SHP77 treated with DMSO at 0.1 percent for 48 hours (cell line): ENCODE measurements at regions not wholly inside any gene's neighbourhood (a gene's known extent, or its start where the extent isn't known, plus 50 kb on each side); places are given as distances from the start of the nearest gene placed in this dataset.

Experiments used
- DNase-seq: peaks from one replicate; lab custom pipeline; 2025; lab: John Stamatoyannopoulos, UW

DNA sequence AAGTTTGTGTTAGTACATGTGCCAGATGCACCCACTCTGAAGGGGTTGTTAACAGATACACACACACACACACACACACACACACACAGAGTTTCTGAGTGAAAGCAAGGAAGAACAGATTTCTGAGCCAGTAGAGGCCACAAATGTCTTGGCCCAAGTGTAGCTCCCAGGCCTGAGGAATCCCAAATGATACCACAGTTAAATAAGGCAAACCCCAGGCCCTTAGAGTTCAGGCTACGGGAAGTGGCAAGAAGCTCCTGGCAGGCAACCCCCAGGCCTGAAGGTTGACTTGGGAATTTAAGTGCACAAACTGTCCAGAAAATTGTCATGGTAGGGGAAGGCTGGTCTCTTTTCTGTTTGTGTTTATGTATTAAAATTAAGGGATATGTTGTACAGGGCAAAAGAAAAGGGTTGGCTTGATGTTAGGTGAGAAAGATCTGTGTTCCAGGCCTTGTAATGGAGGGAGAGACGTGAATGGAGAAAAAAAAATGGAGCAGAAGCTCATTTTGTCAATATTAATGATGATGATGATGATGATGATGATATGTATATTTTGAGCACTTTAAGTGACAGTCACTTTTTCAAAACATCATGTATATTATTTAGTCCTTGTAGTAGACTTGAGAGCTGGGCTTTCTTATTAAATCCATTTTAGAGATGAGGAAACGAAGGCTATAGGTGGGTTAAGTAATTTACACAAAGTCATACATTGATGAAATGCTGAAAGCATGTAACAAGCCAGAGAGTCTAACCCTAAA is 317.0 kb upstream of the JAG1 start:
- DNase-seq: no peak

DNA sequence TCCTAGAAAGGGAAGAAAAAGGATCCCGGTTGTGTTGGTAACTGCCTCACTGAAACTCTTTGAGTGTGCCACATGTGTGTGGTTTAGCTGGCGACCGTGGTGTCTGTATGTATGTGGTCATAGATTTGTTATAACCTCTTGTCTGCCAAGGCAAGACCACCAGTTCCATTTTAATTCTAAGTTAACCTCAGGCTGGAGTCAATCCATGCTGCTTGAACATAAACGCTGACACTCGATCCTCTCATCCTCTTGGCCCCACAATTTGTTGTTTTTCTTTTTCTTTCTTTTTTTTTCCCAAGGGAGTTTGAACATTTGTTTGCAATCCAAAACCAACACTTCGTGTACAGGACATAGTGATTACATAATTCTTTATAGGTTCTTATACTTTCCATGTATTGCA is 318.9 kb upstream of the JAG1 start:
- no peak for DNase-seq

DNA sequence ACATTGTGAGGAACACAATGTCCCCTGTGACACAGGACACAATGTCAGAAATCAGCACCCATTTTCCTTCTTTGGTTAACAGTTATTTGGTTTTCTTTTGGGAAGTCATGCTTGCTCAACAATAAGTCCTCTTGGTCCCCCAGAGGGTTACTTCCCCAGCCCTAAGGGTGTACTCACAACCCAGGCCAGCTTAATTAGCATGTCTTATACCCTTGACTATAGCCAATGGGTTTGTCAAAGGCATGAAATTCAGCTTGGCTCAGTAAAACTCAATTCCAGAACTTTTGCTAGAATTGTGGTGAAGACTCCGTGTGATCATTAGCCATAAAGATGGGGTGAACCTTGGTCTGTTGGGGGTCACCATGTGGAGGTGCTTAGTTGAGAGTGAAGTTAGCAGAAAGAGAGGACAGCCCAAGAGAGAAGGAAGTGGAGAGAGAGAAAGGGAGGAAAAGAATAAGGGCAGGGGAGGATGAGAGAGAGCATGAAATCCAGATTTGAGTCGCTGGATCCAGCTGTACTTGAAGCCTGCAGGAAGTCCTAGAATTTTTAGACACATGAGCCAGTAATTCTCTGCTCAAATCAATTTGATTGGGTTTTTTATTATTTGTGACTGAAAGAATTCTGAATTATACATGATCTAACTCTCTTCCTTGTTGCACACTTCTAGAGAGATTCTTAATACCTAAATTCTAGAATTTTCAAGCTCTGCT is 321.3 kb upstream of the JAG1 start:
- DNase-seq: no peak

- DNase-seq: no peak
Observed at GRCh38 chr20:10998476-10998875, 324.7 kb upstream of the JAG1 start.

DNA sequence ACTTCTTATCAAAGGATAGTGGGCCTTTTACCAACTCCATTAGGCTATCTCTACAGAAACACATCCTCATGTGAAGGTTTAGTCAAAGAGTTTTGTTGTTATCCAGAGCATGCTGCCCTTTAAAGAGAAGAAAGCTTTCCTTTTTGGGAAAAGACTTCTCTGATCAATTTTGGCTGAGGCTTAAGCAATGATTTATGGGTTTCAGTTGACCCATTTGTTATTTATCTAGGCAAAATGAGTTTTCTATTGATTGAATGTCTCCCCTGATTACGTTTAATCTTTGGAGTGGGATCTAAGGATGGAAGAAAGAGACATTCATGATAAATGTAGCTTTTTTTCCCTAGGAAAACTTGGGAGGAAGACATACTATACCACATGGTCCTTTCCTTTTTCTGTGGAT is 326.6 kb upstream of the JAG1 start:
- DNase-seq: no peak

- DNase-seq: no peak
Observed at GRCh38 chr20:11001302-11001701, 327.5 kb upstream of the JAG1 start.

- DNase-seq: no peak
Observed at GRCh38 chr20:11001764-11002540, 328.2 kb upstream of the JAG1 start.

GRCh38 chr20:11003341-11003740 is 329.5 kb upstream of the JAG1 start:
- DNase-seq: no peak

GRCh38 chr20:11008444-11009033 is 334.7 kb upstream of the JAG1 start:
- no peak for DNase-seq

GRCh38 chr20:11011653-11012052 is 337.9 kb upstream of the JAG1 start:
- DNase-seq: no peak

GRCh38 chr20:11012975-11013374 is 339.2 kb upstream of the JAG1 start:
- no peak for DNase-seq

DNA sequence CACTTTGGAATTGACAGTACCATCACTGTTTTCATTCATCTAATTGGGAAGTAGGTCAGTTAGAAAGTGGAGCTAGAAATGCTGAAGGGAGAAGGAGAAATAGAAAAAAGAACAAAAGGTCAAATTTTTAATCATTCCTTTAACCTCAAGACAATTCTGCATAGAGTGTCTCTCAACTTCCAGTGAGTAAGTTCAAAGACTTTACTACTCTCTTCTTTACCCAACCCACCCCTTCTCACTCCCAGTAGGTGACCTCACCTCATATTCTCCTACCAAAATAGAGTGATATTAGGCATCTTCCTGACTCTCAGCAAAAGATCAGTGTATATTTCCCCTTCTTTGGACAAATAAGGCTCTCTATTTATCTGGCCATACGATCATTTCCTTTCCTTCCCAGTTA is 340.0 kb upstream of the JAG1 start:
- DNase-seq: no peak

- no peak for DNase-seq
Observed at GRCh38 chr20:11015440-11015839, 341.6 kb upstream of the JAG1 start.

DNA sequence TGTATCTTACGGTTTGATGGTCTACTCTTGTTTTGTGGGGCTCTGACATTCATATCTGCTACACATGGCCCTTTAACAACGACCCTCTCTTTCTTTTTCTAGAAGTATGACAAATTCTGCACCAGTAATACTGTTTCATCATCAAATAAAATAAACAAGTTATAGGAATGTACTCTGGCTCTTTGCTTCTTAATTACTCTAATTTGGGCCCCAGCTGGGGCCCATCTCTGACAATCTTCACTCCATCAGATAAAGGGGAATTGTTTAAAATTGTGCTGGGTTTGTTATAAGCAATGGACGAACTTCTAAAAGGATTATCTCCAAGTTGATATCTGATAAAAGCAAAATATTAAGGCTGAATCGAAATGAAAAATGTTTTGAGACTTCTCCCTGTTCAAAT is 343.6 kb upstream of the JAG1 start:
- no peak for DNase-seq

DNA sequence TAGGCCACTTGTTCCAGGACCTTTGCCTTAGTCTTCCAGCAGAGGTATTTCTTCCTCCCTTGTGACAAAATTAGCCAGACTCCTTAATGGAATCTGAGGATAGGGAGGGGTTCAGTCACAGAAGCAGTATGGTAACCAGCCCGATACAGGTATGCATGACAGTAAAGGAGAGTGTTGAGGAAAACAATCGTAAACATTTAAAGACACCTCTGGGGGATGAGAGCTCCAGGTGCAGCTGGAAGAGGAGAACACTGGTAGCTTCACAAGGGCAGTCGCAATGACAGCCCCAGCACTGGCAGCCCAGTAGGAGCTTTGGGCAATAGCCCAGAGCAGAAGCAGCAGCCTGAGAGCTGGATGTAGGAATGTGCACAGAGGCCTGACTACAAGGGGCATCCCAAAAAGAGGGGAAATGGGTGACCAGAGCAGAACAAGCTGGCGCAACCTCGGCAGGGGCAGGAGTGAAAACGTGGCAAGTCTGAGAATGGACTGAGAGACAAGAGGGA is 344.9 kb upstream of the JAG1 start:
- no peak for DNase-seq

GRCh38 chr20:11020712-11021111 is 346.9 kb upstream of the JAG1 start:
- DNase-seq: no peak

GRCh38 chr20:11027224-11027623 is 353.4 kb upstream of the JAG1 start:
- no peak for DNase-seq

- DNase-seq: no peak
Observed at GRCh38 chr20:11030351-11030750, 356.6 kb upstream of the JAG1 start.

DNA sequence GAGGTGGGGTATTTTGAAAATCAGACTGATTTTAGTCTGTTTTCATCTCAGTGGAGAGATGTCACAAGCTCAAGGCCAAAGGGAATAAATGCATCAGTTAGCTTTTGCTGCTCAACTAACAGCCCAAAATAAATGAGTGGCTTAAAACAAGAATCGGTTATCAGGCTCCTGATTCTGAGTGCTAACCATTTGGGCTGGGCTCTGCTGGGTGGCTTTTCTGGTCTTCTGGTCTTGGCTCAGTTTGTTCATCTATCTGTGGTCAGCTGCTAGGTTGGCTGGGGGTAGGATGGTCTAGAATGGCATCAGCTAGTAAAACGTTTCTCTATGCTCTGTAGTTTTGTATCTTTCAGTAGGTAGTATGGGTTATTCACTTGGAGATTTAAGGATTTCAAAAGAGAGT is 357.5 kb upstream of the JAG1 start:
- no peak for DNase-seq

DNA sequence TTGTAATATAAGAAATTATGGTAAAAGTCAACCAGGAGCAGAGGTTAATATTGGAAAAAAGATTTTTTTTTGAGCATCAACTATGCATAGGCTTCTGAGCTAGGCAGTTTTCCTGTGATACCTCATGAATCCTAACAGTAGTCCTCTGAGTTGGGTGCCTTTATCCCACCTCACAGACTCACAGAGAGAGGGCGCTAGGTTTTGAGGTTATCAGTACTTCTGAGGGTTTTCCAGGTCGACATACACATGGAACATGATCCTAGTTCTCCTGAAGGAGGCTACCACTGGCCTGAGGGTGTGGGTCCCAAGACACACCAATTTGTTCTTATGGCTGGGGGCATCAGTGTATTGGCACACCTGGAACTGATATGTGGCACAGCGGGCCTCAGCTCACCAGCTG is 358.8 kb upstream of the JAG1 start:
- no peak for DNase-seq

DNA sequence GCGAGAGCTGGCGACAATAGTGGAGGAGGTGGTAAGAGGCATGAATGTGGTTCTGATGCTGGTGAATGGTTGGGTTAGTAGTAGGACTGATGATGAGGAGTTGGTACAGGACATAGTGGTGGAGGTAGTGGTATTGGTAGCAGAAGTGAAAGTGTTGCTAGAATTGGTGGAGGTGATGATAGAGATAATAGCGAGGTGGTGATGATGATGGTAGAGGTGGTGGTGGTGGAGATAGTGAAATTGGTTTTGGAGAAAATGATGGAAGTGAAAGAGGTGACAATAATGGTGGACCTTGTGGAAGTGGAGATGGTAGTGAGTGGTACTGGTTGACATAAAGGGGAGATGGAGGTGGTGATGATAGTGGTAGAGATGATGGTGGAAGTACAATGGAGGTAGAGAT is 360.2 kb upstream of the JAG1 start:
- no peak for DNase-seq

- no peak for DNase-seq
Observed at GRCh38 chr20:11035211-11035610, 361.4 kb upstream of the JAG1 start.
